ENCODE measurements at regions not wholly inside any gene's neighbourhood (a gene's known extent, or its start where the extent isn't known, plus 50 kb on each side); places are given as distances from the start of the nearest gene placed in this dataset.

- no peak overlapping the region for H2AFZ ChIP-seq (ENCODE audit: low read length)
These were observed 245.0 kb upstream of the ACTBL2 start for GRCh38 chr5:57727591-57727990.

GRCh38 chr5:57725658-57726504 is 243.3 kb upstream of the ACTBL2 start:
- no peaks in the 10 kb centered on the region for H3K27me3 ChIP-seq (ENCODE audit: insufficient read depth, low read length)
- no peak overlapping the region for H2AFZ ChIP-seq (ENCODE audit: low read length)
- H3K4me1 ChIP-seq (ENCODE audit: insufficient read depth, low read length, severe bottlenecking) = no peaks in the 10 kb centered on the region
- peaks cover 3% of the 10 kb centered on the region; the same call in 1 of the 2 replicates for H3K9me3 ChIP-seq (ENCODE audit: low read length)
- TF ChIP-seq EZH2 (IDR thresholded peaks at IDR 0.05; ENCODE audit: borderline replicate concordance, low read length) = no peak
- no peak for TF ChIP-seq CTCF (IDR thresholded peaks at IDR 0.05; ENCODE audit: low read length)
- no peaks in the 10 kb centered on the region for H3K36me3 ChIP-seq (ENCODE audit: insufficient read depth, low read length)
- H3K79me2 ChIP-seq (ENCODE audit: insufficient read depth, low read length) = no peaks in the 10 kb centered on the region
- no peak overlapping the region for H3K9ac ChIP-seq (ENCODE audit: low read length)
- H3K9me2 ChIP-seq (ENCODE audit: low read depth, low read length) = no peaks in the 10 kb centered on the region; the same call in 1 of the 2 replicates
- H4K20me1 ChIP-seq (ENCODE audit: insufficient read depth, low read length) = no peaks in the 10 kb centered on the region
- no peak overlapping the region for H3K27ac ChIP-seq (ENCODE audit: low read depth, low read length, poor library complexity, severe bottlenecking)
- no peak overlapping the region for H3K4me2 ChIP-seq (ENCODE audit: low read length)
- H3F3A ChIP-seq (ENCODE audit: insufficient read depth, low read length) = no peaks in the 10 kb centered on the region
- H3K4me3 ChIP-seq (ENCODE audit: low read depth, low read length, poor library complexity, severe bottlenecking) = no peak overlapping the region

More at GRCh38 chr5:57727591-57727990, 245.0 kb upstream of the ACTBL2 start:
- Histone ChIP-seq H3K4me2 (ENCODE audit: low read length) (no peak overlapping the region), H4K20me1 (ENCODE audit: insufficient read depth, low read length) (no peaks in the 10 kb centered on the region), H3K27ac (ENCODE audit: low read depth, low read length, poor library complexity, severe bottlenecking) (no peak overlapping the region), H3K4me1 (ENCODE audit: insufficient read depth, low read length, severe bottlenecking) (no peaks in the 10 kb centered on the region), H3K9ac (ENCODE audit: low read length) (no peak overlapping the region), H3K27me3 (ENCODE audit: insufficient read depth, low read length) (no peaks in the 10 kb centered on the region), H3K4me3 (ENCODE audit: low read depth, low read length, poor library complexity, severe bottlenecking) (no peak overlapping the region), H3K79me2 (ENCODE audit: insufficient read depth, low read length) (no peaks in the 10 kb centered on the region), H3K9me3 (ENCODE audit: low read length) (peaks cover 3% of the 10 kb centered on the region; the same call in 1 of the 2 replicates), H3K9me2 (ENCODE audit: low read depth, low read length) (no peaks in the 10 kb centered on the region), H3F3A (ENCODE audit: insufficient read depth, low read length) (no peaks in the 10 kb centered on the region), H3K36me3 (ENCODE audit: insufficient read depth, low read length) (no peaks in the 10 kb centered on the region)
- TF ChIP-seq CTCF (IDR thresholded peaks at IDR 0.05; ENCODE audit: low read length) = no peak
- TF ChIP-seq EZH2 (IDR thresholded peaks at IDR 0.05; ENCODE audit: borderline replicate concordance, low read length) = no peak

- TF ChIP-seq CTCF (IDR thresholded peaks at IDR 0.05; ENCODE audit: low read length) (no peak), EZH2 (IDR thresholded peaks at IDR 0.05; ENCODE audit: borderline replicate concordance, low read length) (no peak)
- Histone ChIP-seq H3K79me2 (ENCODE audit: insufficient read depth, low read length) (no peaks in the 10 kb centered on the region), H3K4me1 (ENCODE audit: insufficient read depth, low read length, severe bottlenecking) (no peaks in the 10 kb centered on the region), H3K9me2 (ENCODE audit: low read depth, low read length) (no peaks in the 10 kb centered on the region; the same call in 1 of the 2 replicates), H3K36me3 (ENCODE audit: insufficient read depth, low read length) (no peaks in the 10 kb centered on the region), H3F3A (ENCODE audit: insufficient read depth, low read length) (no peaks in the 10 kb centered on the region), H3K9me3 (ENCODE audit: low read length) (peaks cover 3% of the 10 kb centered on the region; the same call in 1 of the 2 replicates), H3K27me3 (ENCODE audit: insufficient read depth, low read length) (no peaks in the 10 kb centered on the region), H3K27ac (ENCODE audit: low read depth, low read length, poor library complexity, severe bottlenecking) (no peak overlapping the region), H3K4me2 (ENCODE audit: low read length) (no peak overlapping the region), H3K4me3 (ENCODE audit: low read depth, low read length, poor library complexity, severe bottlenecking) (no peak overlapping the region), H2AFZ (ENCODE audit: low read length) (no peak overlapping the region), H4K20me1 (ENCODE audit: insufficient read depth, low read length) (no peaks in the 10 kb centered on the region), H3K9ac (ENCODE audit: low read length) (no peak overlapping the region)
These were observed 242.2 kb upstream of the ACTBL2 start for GRCh38 chr5:57724836-57725235.
